ENCODE measurements at regions not wholly inside any gene's neighbourhood (a gene's known extent, or its start where the extent isn't known, plus 50 kb on each side); places are given as distances from the start of the nearest gene placed in this dataset.

DNA sequence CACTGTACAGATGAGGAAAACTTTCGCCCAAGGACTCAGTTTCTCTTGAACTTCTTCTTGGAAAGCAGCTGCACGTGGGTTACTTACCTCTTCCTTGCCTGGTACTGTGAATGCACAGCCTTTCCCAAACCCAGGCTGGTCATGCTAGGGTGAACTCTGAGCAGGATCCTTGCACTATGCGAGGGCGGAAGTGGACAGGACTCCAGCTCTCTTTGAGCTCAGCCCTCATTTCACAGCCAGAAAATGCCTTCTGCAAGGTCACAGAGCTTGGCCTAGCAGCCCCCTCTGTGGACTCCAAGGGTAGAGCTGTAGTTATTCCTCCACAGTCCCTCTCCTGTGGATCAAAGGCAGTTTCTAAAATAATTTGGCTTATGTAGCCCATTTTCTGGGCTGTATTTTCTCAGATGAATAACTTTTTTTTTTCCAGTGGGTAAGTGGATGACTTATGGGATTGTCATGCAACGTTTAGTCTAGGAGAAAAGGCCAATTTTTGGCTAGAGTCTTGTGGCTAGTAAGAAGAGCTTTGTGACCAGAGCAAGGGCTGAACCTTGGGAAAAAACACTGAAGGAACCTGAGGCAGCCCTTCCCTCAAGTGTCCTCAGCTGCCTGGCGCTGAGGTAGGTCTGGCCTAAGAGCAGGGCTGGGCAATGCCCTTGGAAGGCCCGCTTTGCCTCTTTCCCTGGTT, 172.7 kb downstream of the SCP2D1 start:
- TF ChIP-seq TCF7L2 (IDR thresholded peaks at IDR 0.05; ENCODE audit: borderline replicate concordance, extremely low read depth, insufficient read depth, insufficient read length) (no peak), ELF1 (IDR thresholded peaks at IDR 0.05; ENCODE audit: borderline replicate concordance, low read depth) (no peak), EGR1 (IDR thresholded peaks at IDR 0.05; ENCODE audit: low read depth) (no peak), RAD21 (IDR thresholded peaks at IDR 0.05; ENCODE audit: low read depth) (no peak), ZNF274 (IDR thresholded peaks at IDR 0.05; ENCODE audit: low read depth, low read length) (no peak), POLR2A (IDR thresholded peaks at IDR 0.05; ENCODE audit: borderline replicate concordance, extremely low read depth, insufficient read depth, insufficient read length) (no peak), EZH2phosphoT487 (IDR thresholded peaks at IDR 0.05; ENCODE audit: borderline replicate concordance) (no peak), JUND (IDR thresholded peaks at IDR 0.05) (no peak), POLR2AphosphoS5 (IDR thresholded peaks at IDR 0.05; ENCODE audit: low read depth, low read length) (no peak), ATF3 (IDR thresholded peaks at IDR 0.05) (no peak)
- TF ChIP-seq, protein P1, sequence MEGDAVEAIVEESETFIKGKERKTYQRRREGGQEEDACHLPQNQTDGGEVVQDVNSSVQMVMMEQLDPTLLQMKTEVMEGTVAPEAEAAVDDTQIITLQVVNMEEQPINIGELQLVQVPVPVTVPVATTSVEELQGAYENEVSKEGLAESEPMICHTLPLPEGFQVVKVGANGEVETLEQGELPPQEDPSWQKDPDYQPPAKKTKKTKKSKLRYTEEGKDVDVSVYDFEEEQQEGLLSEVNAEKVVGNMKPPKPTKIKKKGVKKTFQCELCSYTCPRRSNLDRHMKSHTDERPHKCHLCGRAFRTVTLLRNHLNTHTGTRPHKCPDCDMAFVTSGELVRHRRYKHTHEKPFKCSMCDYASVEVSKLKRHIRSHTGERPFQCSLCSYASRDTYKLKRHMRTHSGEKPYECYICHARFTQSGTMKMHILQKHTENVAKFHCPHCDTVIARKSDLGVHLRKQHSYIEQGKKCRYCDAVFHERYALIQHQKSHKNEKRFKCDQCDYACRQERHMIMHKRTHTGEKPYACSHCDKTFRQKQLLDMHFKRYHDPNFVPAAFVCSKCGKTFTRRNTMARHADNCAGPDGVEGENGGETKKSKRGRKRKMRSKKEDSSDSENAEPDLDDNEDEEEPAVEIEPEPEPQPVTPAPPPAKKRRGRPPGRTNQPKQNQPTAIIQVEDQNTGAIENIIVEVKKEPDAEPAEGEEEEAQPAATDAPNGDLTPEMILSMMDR (IDR thresholded peaks at IDR 0.05 in 2 of 3, conservative IDR thresholded peaks at IDR 0.05 in 1 of 3; ENCODE audit: borderline replicate concordance in 1 of 3, insufficient read depth in 1 of 3, low read depth in 2 of 3, low read length in 2 of 3), result no peak
